ENCODE measurements at regions not wholly inside any gene's neighbourhood (a gene's known extent, or its start where the extent isn't known, plus 50 kb on each side); places are given as distances from the start of the nearest gene placed in this dataset.

DNA sequence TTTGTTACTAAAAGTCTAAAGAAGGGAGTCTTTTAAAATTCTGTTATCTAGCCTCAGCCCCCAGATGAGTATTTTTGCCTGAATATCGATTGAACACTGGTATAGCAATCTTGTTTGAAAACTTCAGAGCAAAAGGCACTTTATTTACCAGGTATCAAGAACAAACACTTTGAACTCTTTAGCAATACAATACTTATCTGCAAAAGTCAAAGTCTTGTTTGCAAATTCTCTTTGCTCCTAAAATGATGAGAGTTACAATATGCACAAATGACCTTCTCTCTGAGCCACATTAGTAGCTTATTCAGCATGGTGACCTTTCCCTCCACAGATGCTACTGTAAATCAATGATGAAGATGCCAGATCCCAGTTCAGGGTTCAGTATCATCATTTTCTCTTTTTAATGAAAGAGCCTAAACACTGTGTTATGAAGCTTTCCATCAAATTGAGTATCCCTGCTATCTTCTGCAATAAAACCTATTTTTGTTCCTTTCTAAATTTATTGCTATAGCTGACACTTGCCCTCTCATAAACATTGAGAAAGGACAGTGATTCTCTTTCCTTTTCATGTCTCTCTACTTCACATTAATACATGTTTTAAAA, 752.7 kb upstream of the MGAT4C start:
- Histone ChIP-seq H4K20me1 (ENCODE audit: control insufficient read depth, insufficient read depth, insufficient read length) (no peaks in the 10 kb centered on the region), H3K14ac (ENCODE audit: insufficient read depth, low read length) (no peak overlapping the region), H3K4ac (ENCODE audit: low read depth, low read length) (no peak overlapping the region), H3K27me3 (ENCODE audit: insufficient read depth, low read length) (no peaks in the 10 kb centered on the region), H3K23me2 (ENCODE audit: insufficient read length, low read depth, low read length, poor library complexity, severe bottlenecking) (no peaks in the 10 kb centered on the region), H3K79me2 (ENCODE audit: insufficient read depth, low read length) (no peaks in the 10 kb centered on the region), H2BK5ac (ENCODE audit: insufficient read length, low read length) (no peak overlapping the region), H3K9me3 (ENCODE audit: control insufficient read depth, low read depth, low read length) (no peaks in the 10 kb centered on the region), H3K4me2 (ENCODE audit: insufficient read depth, insufficient read length, low read length) (no peak overlapping the region), H3K23ac (ENCODE audit: insufficient read length, low read depth, low read length) (no peak overlapping the region), H4K5ac (ENCODE audit: insufficient read length, low read depth, low read length) (no peak overlapping the region), H2BK15ac (ENCODE audit: low read depth, low read length) (no peak overlapping the region), H2AFZ (ENCODE audit: low read length) (no peak overlapping the region), H3K9ac (ENCODE audit: extremely low read depth, insufficient read length, low read length) (no peak overlapping the region), H2BK120ac (ENCODE audit: low read depth, low read length, poor library complexity, severe bottlenecking) (no peak overlapping the region), H4K8ac (replicated peaks; ENCODE audit: insufficient read length, low read depth, low read length) (no peak overlapping the region), H2AK5ac (ENCODE audit: insufficient read length, low read length) (no peak overlapping the region), H3K27ac (ENCODE audit: insufficient read length, low read depth, low read length) (no peak overlapping the region), H2BK20ac (ENCODE audit: low read depth, low read length, poor library complexity, severe bottlenecking) (no peak overlapping the region), H3K4me1 (ENCODE audit: insufficient read depth, low read length) (no peaks in the 10 kb centered on the region), H2BK12ac (ENCODE audit: insufficient read length, low read depth, low read length) (no peak overlapping the region), H4K91ac (ENCODE audit: insufficient read length, low read depth, low read length) (no peak overlapping the region), H3T11ph (ENCODE audit: low read length) (no peak overlapping the region), H3K18ac (ENCODE audit: insufficient read length, low read depth, low read length) (no peak overlapping the region), H3K56ac (ENCODE audit: insufficient read length, low read depth, low read length) (no peak overlapping the region), H3K79me1 (ENCODE audit: insufficient read depth, low read depth, low read length, poor library complexity, severe bottlenecking) (no peaks in the 10 kb centered on the region)
- Mint-ChIP-seq H3K4me3 (no peak overlapping the region), H3K27me3 (ENCODE audit: low read depth) (no peaks in the 10 kb centered on the region), H3K36me3 (ENCODE audit: insufficient read depth in 1 of 3, low read depth in 3 of 3) (peaks cover 4 to 9% (median 5%) of the 10 kb centered on the region in 3 experiments; a peak in 3 of 7 replicates), H3K4me1 (no peaks in the 10 kb centered on the region), H3K9me3 (peaks cover 8 to 10% of the 10 kb centered on the region in 2 experiments; a peak in 3 of 5 replicates), H3K27ac (no peak overlapping the region)
- DNase-seq: no peak
- WGBS (ENCODE audit: extremely low coverage, insufficient read length, low lambda C conversion rate): no CpG with 5 or more reads among the region's 1 CpG
- TF ChIP-seq, protein P1, sequence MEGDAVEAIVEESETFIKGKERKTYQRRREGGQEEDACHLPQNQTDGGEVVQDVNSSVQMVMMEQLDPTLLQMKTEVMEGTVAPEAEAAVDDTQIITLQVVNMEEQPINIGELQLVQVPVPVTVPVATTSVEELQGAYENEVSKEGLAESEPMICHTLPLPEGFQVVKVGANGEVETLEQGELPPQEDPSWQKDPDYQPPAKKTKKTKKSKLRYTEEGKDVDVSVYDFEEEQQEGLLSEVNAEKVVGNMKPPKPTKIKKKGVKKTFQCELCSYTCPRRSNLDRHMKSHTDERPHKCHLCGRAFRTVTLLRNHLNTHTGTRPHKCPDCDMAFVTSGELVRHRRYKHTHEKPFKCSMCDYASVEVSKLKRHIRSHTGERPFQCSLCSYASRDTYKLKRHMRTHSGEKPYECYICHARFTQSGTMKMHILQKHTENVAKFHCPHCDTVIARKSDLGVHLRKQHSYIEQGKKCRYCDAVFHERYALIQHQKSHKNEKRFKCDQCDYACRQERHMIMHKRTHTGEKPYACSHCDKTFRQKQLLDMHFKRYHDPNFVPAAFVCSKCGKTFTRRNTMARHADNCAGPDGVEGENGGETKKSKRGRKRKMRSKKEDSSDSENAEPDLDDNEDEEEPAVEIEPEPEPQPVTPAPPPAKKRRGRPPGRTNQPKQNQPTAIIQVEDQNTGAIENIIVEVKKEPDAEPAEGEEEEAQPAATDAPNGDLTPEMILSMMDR (conservative IDR thresholded peaks at IDR 0.05): no peak
